K562 (cell line): ENCODE measurements at regions not wholly inside any gene's neighbourhood (a gene's known extent, or its start where the extent isn't known, plus 50 kb on each side); places are given as distances from the start of the nearest gene placed in this dataset.

Experiments
- ATAC-seq: fragments of 200-7000 bp; cut with Tn5 transposase; 3 replicates; pipeline ENCODE4 v1.9.1; 2020; ENCODE audit warnings: moderate library complexity
- BruUV-seq: library from RNA; stranded (reverse); fragments of 400-500 nt; replicated peaks from 2 replicates; lab custom pipeline; 2021; lab: Mats Ljungman, UMichigan
- CTCF ChIA-PET: fragments of 300-600 bp; formaldehyde crosslinking; extraction: SDS; loops from one replicate; lab custom pipeline; 2021; ENCODE audit warnings: low intra/inter-chr PET ratio; lab: Yijun Ruan, JAX
- POLR2A ChIA-PET: fragments of 300-600, 350-650 bp; sonication (Branson Sonifier 250); formaldehyde crosslinking; extraction: SDS; loops from one replicate; lab custom pipeline; 2021; ENCODE audit warnings: antibody characterized with exemption, inconsistent platforms; lab: Yijun Ruan, JAX
- DNase-seq, 4 experiments: peaks; one replicate each; pipeline versions ENCODE4 v3.0.0 to v3.0.0-alpha.2; 2011 to 2018; ENCODE audit warnings: low spot score in 3 of 4, mixed read lengths in 3 of 4; ENCODE audit errors: extremely low read depth in 1 of 4
- FAIRE-seq: peaks from 2 replicates; lab custom pipeline; 2011; peaks lifted over from hg19 to GRCh38; lab: Jason Lieb, UNC
- H2AFZ ChIP-seq: 2 replicates; pipeline ENCODE4 v1.6.0; 2011; ENCODE audit warnings: low read depth, low read length, control low read depth, inconsistent platforms
- H3K27ac ChIP-seq: fragments of 200-600 bp; 3 replicates; pipeline ENCODE4 v1.8.0; 2011; ENCODE audit warnings: low read depth, mild to moderate bottlenecking, control low read depth, inconsistent platforms, low read length, moderate library complexity, mixed read lengths; ENCODE audit errors: extremely low read depth
- H3K27me3 ChIP-seq, 2 experiments: fragments of 300-600 bp in 1 of 2; 2 replicates in 1 of 2; 3 replicates in 1 of 2; pipeline versions ENCODE4 v1.6.0 to v1.8.0; 2011; ENCODE audit warnings: inconsistent platforms in 2 of 2, low read length in 2 of 2, mild to moderate bottlenecking in 1 of 2, mixed read lengths in 1 of 2, moderate library complexity in 1 of 2; ENCODE audit not compliant: control insufficient read depth in 2 of 2, insufficient read depth in 2 of 2
- H3K36me3 ChIP-seq: fragments of 300-600 bp; 3 replicates; pipeline ENCODE4 v1.8.0; 2011; ENCODE audit warnings: mild to moderate bottlenecking, low read length, inconsistent platforms; ENCODE audit not compliant: control insufficient read depth, insufficient read depth
- H3K4me1 ChIP-seq, 2 experiments: fragments of 200-600 bp in 1 of 2; replicated peaks in 1 of 2; 2 replicates in 1 of 2; 3 replicates in 1 of 2; pipeline versions ENCODE4 v1.5.1 to v1.8.0; 2011; ENCODE audit warnings: inconsistent platforms in 2 of 2, low read length in 2 of 2, mild to moderate bottlenecking in 1 of 2, mixed read lengths in 1 of 2, moderate library complexity in 1 of 2; ENCODE audit not compliant: control insufficient read depth in 2 of 2, insufficient read depth in 2 of 2
- H3K4me2 ChIP-seq: 2 replicates; pipeline ENCODE4 v1.6.1; 2011; ENCODE audit warnings: low read length, control low read depth, inconsistent platforms, mixed read lengths; ENCODE audit not compliant: insufficient read depth
- H3K4me3 ChIP-seq: fragments of 200-600 bp; sonication (generic), shearing (Covaris generic); 2 replicates; pipeline ENCODE4 v1.5.1; 2016; ENCODE audit warnings: control low read depth, inconsistent platforms
- H3K79me2 ChIP-seq: fragments of 200-600 bp; 3 replicates; pipeline ENCODE4 v1.8.0; 2011; ENCODE audit warnings: low read length, inconsistent platforms; ENCODE audit not compliant: control insufficient read depth, insufficient read depth
- H3K9ac ChIP-seq, 2 experiments: 2 replicates each; pipeline versions ENCODE4 v1.6.0 to v1.6.1; 2011; ENCODE audit warnings: low read depth in 2 of 2, low read length in 2 of 2, control low read depth in 1 of 2, inconsistent platforms in 1 of 2, mild to moderate bottlenecking in 1 of 2, mixed read lengths in 1 of 2; ENCODE audit not compliant: insufficient read depth in 1 of 2
- H3K9me1 ChIP-seq: one replicate; pipeline ENCODE4 v1.6.0; 2011; ENCODE audit warnings: inconsistent platforms, mild to moderate bottlenecking, low read length, moderate library complexity; ENCODE audit not compliant: control insufficient read depth, insufficient read depth
- H3K9me3 ChIP-seq: replicated peaks from 2 replicates; pipeline ENCODE4 v1.5.1; 2011; ENCODE audit warnings: low read depth, low read length, inconsistent platforms; ENCODE audit not compliant: control insufficient read depth, insufficient read depth
- H4K20me1 ChIP-seq: replicated peaks from 2 replicates; pipeline ENCODE4 v1.6.1; 2011; ENCODE audit warnings: low read length, inconsistent platforms, mixed read lengths; ENCODE audit not compliant: control insufficient read depth, insufficient read depth
- EZH2 ChIP-seq: IDR thresholded peaks from 2 replicates; pipeline ENCODE4 v1.6.1; 2012; ENCODE audit warnings: low read depth, mild to moderate bottlenecking, inconsistent platforms, low read length, borderline replicate concordance
- HMG20B ChIP-seq: fragments of 250-450 bp; sonication (Bioruptor Pico); IDR thresholded peaks from 2 replicates; pipeline ENCODE4 v1.5.0; 2021; ENCODE audit warnings: mild to moderate bottlenecking
- MCM5 ChIP-seq: fragments of 450-650 bp; IDR thresholded peaks from 2 replicates; pipeline ENCODE4 v1.6.1; 2016; ENCODE audit warnings: low read depth
- PHF21A ChIP-seq: fragments of 450-650 bp; IDR thresholded peaks from 2 replicates; pipeline ENCODE4 v1.6.1; 2017; ENCODE audit warnings: low read depth, borderline replicate concordance
- XRCC3 ChIP-seq: fragments of 450-650 bp; IDR thresholded peaks from 2 replicates; pipeline ENCODE4 v1.6.1; 2017; ENCODE audit warnings: mild to moderate bottlenecking, moderate library complexity
- ZNF592 ChIP-seq: fragments of 450-650 bp; IDR thresholded peaks from 2 replicates; pipeline ENCODE4 v1.6.1; 2017; ENCODE audit warnings: antibody characterized with exemption, mild to moderate bottlenecking
- ZSCAN29 ChIP-seq: fragments of 450-650 bp; IDR thresholded peaks from 2 replicates; pipeline ENCODE4 v1.6.1; 2017
- WGBS: fragments of 100-300 bp; shearing (Covaris generic); methylation state at CpG from one replicate; pipeline ENCODE4 v1.1.6; 2016; ENCODE audit warnings: low coverage, mixed read lengths; ENCODE audit not compliant: insufficient coverage; ENCODE audit errors: missing lambda C conversion rate; 5-methylcytosine and 5-hydroxymethylcytosine counted together
- in situ Hi-C: fragments of 300-500 bp; cut with MboI; formaldehyde crosslinking; loops from 4 replicates; pipeline ENCODE4 v1.15.0; 2018; ENCODE audit warnings: inconsistent platforms, mixed read lengths
- intact Hi-C: fragments of 100-400 bp; cut with micrococcal nuclease; formaldehyde crosslinking; loops from 2 replicates; pipeline ENCODE4 v1.14.2; 2022

- CTCF ChIA-PET, result no interaction called here
- POLR2A ChIA-PET, result no interaction called here
- no TSS peak for BruUV-seq
- intact Hi-C loops, result no loop called here
- no peaks in the 10 kb centered on the region; a peak in 1 of 5 replicates for H3K27me3 ChIP-seq
- TF ChIP-seq MCM5, result no peak
- no peak for TF ChIP-seq XRCC3
- no peak for TF ChIP-seq PHF21A
- no peak for TF ChIP-seq ZSCAN29
- TF ChIP-seq EZH2, result no peak
- TF ChIP-seq ZNF592, result no peak
- TF ChIP-seq HMG20B, result no peak
- TF ChIP-seq, all 486 proteins: peak for 0
- H4K20me1 ChIP-seq, result no peaks in the 10 kb centered on the region
- H3K9me3 ChIP-seq, result no peaks in the 10 kb centered on the region
- H3K79me2 ChIP-seq, result no peaks in the 10 kb centered on the region
- H3K27ac ChIP-seq, result no peak overlapping the region
- no peak for ATAC-seq
- 6% methylated on average over 5 of the region's 8 CpGs for WGBS
- H2AFZ ChIP-seq, result no peak overlapping the region
- H3K9me1 ChIP-seq, result no peaks in the 10 kb centered on the region
- H3K4me3 ChIP-seq, result no peak overlapping the region
- no peaks in the 10 kb centered on the region; a peak in 1 of 5 replicates for H3K4me1 ChIP-seq
- in situ Hi-C loops, result no loop called here
- H3K4me2 ChIP-seq, result no peak overlapping the region
- no peak overlapping the region for H3K9ac ChIP-seq
- DNase-seq, result no peak
- FAIRE-seq, result no peak
- H3K36me3 ChIP-seq, result no peaks in the 10 kb centered on the region
Measured at GRCh38 chr14:98889836-98890185, 382.2 kb downstream of the BCL11B start.
